HAP-1 (cell line): ENCODE measurements at regions not wholly inside any gene's neighbourhood (a gene's known extent, or its start where the extent isn't known, plus 50 kb on each side); places are given as distances from the start of the nearest gene placed in this dataset.

Experiments used
- DNase-seq, 2 experiments: peaks; one replicate each; pipeline ENCODE4 v3.0.0-alpha.2; 2016 to 2020; ENCODE audit warnings: low spot score in 2 of 2
- H3K27me3 ChIP-seq: fragments of 250-450 bp; sonication (Bioruptor Pico); 2 replicates; pipeline ENCODE4 v1.5.1; 2020; ENCODE audit warnings: low read depth, mild to moderate bottlenecking, moderate library complexity
- H3K36me3 ChIP-seq: fragments of 250-450 bp; sonication (Bioruptor Pico); replicated peaks from 2 replicates; pipeline ENCODE4 v1.5.1; 2020; ENCODE audit warnings: mild to moderate bottlenecking
- H3K4me1 ChIP-seq: fragments of 250-450 bp; sonication (Bioruptor Pico); 2 replicates; pipeline ENCODE4 v1.5.1; 2020; ENCODE audit warnings: mild to moderate bottlenecking
- H3K4me3 ChIP-seq: fragments of 250-450 bp; sonication (Bioruptor Pico); 2 replicates; pipeline ENCODE4 v1.5.1; 2020; ENCODE audit warnings: mild to moderate bottlenecking, moderate library complexity
- H3K9me3 ChIP-seq: fragments of 250-450 bp; sonication (Bioruptor Pico); 2 replicates; pipeline ENCODE4 v1.5.1; 2020; ENCODE audit warnings: mild to moderate bottlenecking, moderate library complexity
- in situ Hi-C: fragments of 300-500 bp; cut with MboI; formaldehyde crosslinking; loops from 3 replicates; pipeline ENCODE4 v1.14.3; 2020; ENCODE audit warnings: low sequenced_read_pairs, inconsistent platforms, mixed read lengths

- in situ Hi-C loops: no loop called here
- Histone ChIP-seq H3K27me3 (no peaks in the 10 kb centered on the region), H3K36me3 (no peaks in the 10 kb centered on the region), H3K4me3 (no peak overlapping the region), H3K4me1 (no peaks in the 10 kb centered on the region), H3K9me3 (0 out of 2 replicates have a peak, but pooled peaks cover 4% of the 10 kb centered on the region)
- DNase-seq: no peak
Measured at GRCh38 chr21:17051054-17051453, 461.8 kb upstream of the CXADR start.

DNA sequence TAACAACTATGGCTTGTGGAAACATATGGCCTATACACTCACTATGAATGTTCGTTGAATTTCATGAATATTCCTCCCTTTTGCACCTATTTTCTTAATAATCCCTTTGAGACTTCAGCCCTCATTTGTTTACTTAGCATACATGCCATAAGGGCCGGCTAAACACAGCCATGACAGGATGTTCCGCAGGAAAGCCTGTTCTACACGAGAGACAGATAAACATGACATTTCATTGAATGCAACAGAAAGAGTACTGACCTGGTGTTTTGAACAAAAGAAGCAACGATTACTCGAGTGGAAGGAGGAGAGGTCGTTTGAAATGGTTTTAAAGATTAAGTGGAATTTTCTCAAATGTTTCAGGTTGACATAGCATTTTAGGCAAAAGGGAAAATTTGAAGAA is 459.5 kb upstream of the CXADR start:
- in situ Hi-C loops: no loop called here
- no peak overlapping the region for H3K4me3 ChIP-seq

DNA sequence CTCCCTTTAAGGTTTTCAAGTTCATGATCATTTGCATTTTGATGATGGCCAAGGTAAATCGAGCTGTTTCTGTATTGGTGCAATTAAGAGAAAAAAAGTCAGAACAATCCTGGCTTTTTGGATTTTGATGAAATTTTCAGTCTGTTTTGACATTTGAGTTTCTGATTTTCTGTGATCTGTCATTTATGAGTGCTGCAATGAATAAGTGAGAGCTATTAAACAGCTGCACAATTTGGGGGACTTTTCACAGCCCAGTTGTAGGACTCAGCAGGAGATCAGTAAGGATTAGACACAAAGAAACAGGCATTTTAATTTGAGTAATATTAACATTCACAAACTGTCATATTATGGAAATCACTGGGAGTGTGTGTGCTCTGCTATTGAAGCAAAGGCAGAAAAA is 452.9 kb upstream of the CXADR start:
- no peak for DNase-seq
- Histone ChIP-seq H3K27me3 (no peaks in the 10 kb centered on the region), H3K4me1 (no peaks in the 10 kb centered on the region), H3K9me3 (no peaks in the 10 kb centered on the region), H3K36me3 (no peaks in the 10 kb centered on the region), H3K4me3 (no peak overlapping the region)
- in situ Hi-C loops: no loop called here

More for the DNA sequence above, 459.5 kb upstream of the CXADR start:
- Histone ChIP-seq H3K36me3 (no peaks in the 10 kb centered on the region), H3K4me1 (no peaks in the 10 kb centered on the region), H3K9me3 (no peaks in the 10 kb centered on the region), H3K27me3 (no peaks in the 10 kb centered on the region)
- no peak for DNase-seq

DNA sequence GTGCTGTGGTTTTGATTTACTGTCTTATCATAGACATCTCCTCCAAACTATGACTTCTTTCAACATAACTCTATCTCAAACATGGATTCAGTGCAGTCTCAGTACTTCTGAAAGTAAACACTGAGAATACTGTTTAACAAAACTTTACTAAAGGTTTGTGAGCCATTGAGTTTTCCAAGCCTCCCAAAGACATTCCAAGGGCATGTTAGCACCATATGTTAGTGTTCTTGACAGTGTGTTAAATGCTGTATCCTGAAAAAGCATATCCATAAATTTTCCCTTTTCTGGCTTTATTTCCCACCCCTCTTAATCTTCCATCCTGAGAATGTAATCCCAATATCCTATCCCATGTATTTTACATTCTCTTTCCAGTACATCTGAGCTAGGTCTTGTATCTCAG is 446.8 kb upstream of the CXADR start:
- Histone ChIP-seq H3K4me1 (no peaks in the 10 kb centered on the region), H3K4me3 (no peak overlapping the region), H3K36me3 (no peaks in the 10 kb centered on the region), H3K27me3 (no peaks in the 10 kb centered on the region), H3K9me3 (no peaks in the 10 kb centered on the region)
- in situ Hi-C loops: no loop called here
- DNase-seq: no peak

DNA sequence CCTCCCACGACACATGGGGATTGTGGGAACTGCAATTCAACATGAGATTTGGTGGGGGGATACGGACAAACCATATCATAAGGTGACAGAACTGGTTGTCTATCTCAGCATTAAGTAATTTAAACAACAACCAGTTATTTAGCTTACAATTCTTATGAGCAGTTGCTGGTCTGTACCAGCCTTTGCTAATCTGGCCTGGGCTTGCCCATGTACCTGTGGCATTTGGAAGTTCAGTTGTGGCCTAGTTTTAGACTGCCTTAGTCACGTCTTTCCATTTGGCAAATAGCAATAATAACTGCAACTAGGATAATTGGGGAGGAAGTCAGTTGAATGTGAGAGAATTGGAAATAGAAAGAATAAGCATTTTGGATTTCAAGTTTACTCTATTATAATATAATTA is 441.8 kb upstream of the CXADR start:
- no peak for DNase-seq
- Histone ChIP-seq H3K4me3 (no peak overlapping the region), H3K27me3 (no peaks in the 10 kb centered on the region), H3K9me3 (no peaks in the 10 kb centered on the region), H3K36me3 (no peaks in the 10 kb centered on the region), H3K4me1 (no peaks in the 10 kb centered on the region)
- in situ Hi-C loops: no loop called here

- Histone ChIP-seq H3K36me3 (no peaks in the 10 kb centered on the region), H3K27me3 (peaks cover 5% of the 10 kb centered on the region; the same call in 1 of the 2 replicates), H3K9me3 (no peaks in the 10 kb centered on the region), H3K4me3 (no peak overlapping the region), H3K4me1 (no peaks in the 10 kb centered on the region)
- in situ Hi-C loops: no loop called here
- no peak for DNase-seq
Measured at GRCh38 chr21:17081193-17081592, 431.6 kb upstream of the CXADR start.

GRCh38 chr21:17082843-17083483 is 429.9 kb upstream of the CXADR start:
- Histone ChIP-seq H3K9me3 (no peaks in the 10 kb centered on the region), H3K4me1 (no peaks in the 10 kb centered on the region), H3K4me3 (no peak overlapping the region), H3K27me3 (peaks cover 3% of the 10 kb centered on the region; the same call in 1 of the 2 replicates), H3K36me3 (no peaks in the 10 kb centered on the region)
- DNase-seq: peak in 1 of 2 experiments; percentile 8
- in situ Hi-C loops: no loop called here

DNA sequence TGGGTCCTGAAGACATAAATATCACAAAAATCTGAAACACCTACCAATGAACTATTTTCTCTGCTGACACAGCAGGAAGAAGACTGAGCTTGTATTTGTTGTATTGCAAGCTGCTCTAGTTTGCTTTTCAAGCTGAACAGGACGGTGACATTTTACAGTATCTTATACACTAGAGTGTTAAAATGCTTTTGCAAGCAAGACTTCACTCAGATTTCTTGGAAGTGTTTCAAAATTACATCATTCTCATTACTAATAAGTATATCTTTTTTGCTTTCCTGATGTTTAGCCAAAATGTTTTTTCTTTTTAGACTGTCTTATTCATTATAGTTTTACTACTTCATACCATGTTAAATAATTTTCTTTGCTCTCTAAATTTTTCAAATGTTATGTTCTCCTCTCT is 427.1 kb upstream of the CXADR start:
- no peak for DNase-seq
- no peaks in the 10 kb centered on the region for H3K9me3 ChIP-seq
- in situ Hi-C loops: no loop called here
- H3K36me3 ChIP-seq: no peaks in the 10 kb centered on the region
- no peaks in the 10 kb centered on the region for H3K27me3 ChIP-seq
- no peak overlapping the region for H3K4me3 ChIP-seq
- H3K4me1 ChIP-seq: no peaks in the 10 kb centered on the region

GRCh38 chr21:17088500-17088899 is 424.3 kb upstream of the CXADR start:
- no peak overlapping the region for H3K4me3 ChIP-seq
- H3K4me1 ChIP-seq: no peaks in the 10 kb centered on the region
- in situ Hi-C loops: no loop called here
- no peaks in the 10 kb centered on the region for H3K27me3 ChIP-seq
- H3K9me3 ChIP-seq: no peaks in the 10 kb centered on the region
- H3K36me3 ChIP-seq: no peaks in the 10 kb centered on the region
- DNase-seq: no peak

DNA sequence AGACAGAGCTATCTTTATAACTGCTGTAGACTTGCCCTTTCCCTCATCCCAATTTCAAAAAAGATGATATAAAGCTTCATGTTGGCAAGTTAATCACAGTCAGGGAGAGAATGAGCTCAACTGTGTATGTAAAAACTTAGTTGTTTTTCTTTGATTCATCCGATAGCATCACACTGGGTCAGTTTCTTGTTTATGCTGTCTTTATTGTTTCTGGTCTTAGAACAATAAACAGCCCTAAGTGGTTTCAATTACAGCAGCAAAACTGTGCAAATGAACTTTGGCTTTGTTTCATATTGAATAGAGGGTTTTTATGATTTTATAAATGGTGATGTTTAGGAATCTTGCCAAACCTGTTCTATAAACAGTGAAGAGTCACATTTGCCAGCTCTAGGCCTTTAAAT is 423.8 kb upstream of the CXADR start:
- Histone ChIP-seq H3K4me3 (no peak overlapping the region), H3K9me3 (no peaks in the 10 kb centered on the region), H3K27me3 (no peaks in the 10 kb centered on the region), H3K36me3 (no peaks in the 10 kb centered on the region), H3K4me1 (no peaks in the 10 kb centered on the region)
- no peak for DNase-seq
- in situ Hi-C loops: no loop called here

DNA sequence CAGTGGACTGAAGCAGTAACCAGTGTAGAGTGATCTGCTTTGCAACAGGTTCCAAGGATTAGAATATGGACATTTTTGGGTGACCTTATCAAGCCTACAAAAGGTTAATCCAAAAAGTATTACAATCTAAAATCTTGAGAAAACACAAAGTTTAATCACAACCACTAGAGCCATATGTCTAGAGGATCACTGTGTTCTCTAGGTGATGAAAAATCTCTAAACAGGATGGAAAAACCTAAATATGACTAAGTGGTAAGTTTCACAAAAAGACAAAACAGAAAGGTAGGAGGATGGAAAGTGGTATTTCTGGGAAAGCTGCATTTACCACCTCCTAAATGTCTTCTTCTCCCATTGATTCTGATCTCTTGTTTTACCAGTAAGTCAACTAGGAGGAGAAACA is 411.1 kb upstream of the CXADR start:
- DNase-seq: no peak
- Histone ChIP-seq H3K36me3 (no peaks in the 10 kb centered on the region), H3K4me3 (no peak overlapping the region), H3K27me3 (no peaks in the 10 kb centered on the region), H3K4me1 (no peaks in the 10 kb centered on the region), H3K9me3 (no peaks in the 10 kb centered on the region)
- in situ Hi-C loops: no loop called here

- DNase-seq: no peak
- in situ Hi-C loops: no loop called here
- no peak overlapping the region for H3K4me3 ChIP-seq
- H3K4me1 ChIP-seq: no peaks in the 10 kb centered on the region
- H3K27me3 ChIP-seq: no peaks in the 10 kb centered on the region
- H3K36me3 ChIP-seq: no peaks in the 10 kb centered on the region
- H3K9me3 ChIP-seq: no peaks in the 10 kb centered on the region
Measured at GRCh38 chr21:17105932-17106331, 406.9 kb upstream of the CXADR start.

GRCh38 chr21:17114045-17114444 is 398.8 kb upstream of the CXADR start:
- H3K4me3 ChIP-seq: no peak overlapping the region
- H3K4me1 ChIP-seq: no peaks in the 10 kb centered on the region
- DNase-seq: no peak
- peaks cover 5% of the 10 kb centered on the region for H3K27me3 ChIP-seq
- in situ Hi-C loops: no loop called here
- no peaks in the 10 kb centered on the region for H3K36me3 ChIP-seq
- H3K9me3 ChIP-seq: no peaks in the 10 kb centered on the region

DNA sequence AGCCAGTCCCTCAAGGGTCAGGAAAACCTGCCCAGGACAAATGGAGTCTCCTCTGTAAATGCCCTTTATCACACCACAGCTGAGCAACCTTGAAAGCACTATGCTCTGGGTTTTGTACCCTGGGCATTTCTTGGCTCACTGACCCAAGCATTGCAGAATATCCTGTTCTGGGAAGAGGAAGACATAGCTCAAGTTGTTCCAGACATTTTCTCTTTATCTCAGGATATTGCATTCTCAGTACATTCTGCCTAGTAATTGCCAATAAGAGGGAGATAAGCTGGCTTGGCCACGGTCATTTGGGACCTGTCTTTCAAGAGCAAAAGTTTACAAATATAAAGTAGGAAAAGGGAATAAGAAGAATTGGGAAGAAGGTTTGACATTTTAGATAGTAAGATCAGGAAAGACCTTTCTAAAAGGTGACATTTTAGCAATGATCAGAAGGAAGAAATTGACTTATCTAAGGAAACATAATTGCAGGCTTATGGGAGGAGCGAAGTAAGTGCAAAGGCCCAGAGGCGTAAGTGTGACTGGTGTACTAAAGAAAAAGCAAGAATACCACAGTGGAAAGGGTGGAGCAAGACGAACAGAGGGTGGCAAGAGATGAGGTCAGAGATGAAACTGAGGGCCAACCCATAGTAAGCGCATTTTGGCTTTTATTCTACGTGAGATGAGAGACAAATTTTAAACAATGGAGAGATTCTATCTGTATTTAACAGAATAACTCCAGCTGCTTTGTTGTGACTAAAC is 394.0 kb upstream of the CXADR start:
- Histone ChIP-seq H3K9me3 (no peaks in the 10 kb centered on the region), H3K36me3 (no peaks in the 10 kb centered on the region), H3K4me3 (no peak overlapping the region), H3K4me1 (no peaks in the 10 kb centered on the region), H3K27me3 (peaks cover 5% of the 10 kb centered on the region)
- DNase-seq: no peak
- in situ Hi-C loops: no loop called here
